GM18505 (cell line): ENCODE measurements at regions not wholly inside any gene's neighbourhood (a gene's known extent, or its start where the extent isn't known, plus 50 kb on each side); places are given as distances from the start of the nearest gene placed in this dataset.
"Not testable (repeated sequence)": the region's sequence is repeated elsewhere in the genome, so short reads cannot be mapped to it uniquely, and the experiment has no call there.

Experiments used
- ATAC-seq: cut with Tn5 transposase; IDR thresholded peaks from one replicate; pipeline ENCODE4 v1.9.1; 2021; ENCODE audit not compliant: unreplicated experiment
- POLR2A ChIP-seq: IDR thresholded peaks from 4 replicates; pipeline ENCODE4 v1.6.1; 2011; ENCODE audit warnings: borderline replicate concordance; ENCODE audit not compliant: insufficient read depth, insufficient read length; ENCODE audit errors: extremely low read depth

- no peak for ATAC-seq
- no peak for TF ChIP-seq POLR2A
Observed at GRCh38 chr14:106318700-106319099, 792.3 kb downstream of the TMEM121 start.

GRCh38 chr14:106323970-106324369, 797.6 kb downstream of the TMEM121 start:
- ATAC-seq, result not testable (repeated sequence)

GRCh38 chr14:106327234-106327633, 800.9 kb downstream of the TMEM121 start:
- no peak for ATAC-seq
- no peak for TF ChIP-seq POLR2A

GRCh38 chr14:106327702-106328353, 801.4 kb downstream of the TMEM121 start:
- ATAC-seq, result not testable (repeated sequence)

GRCh38 chr14:106329243-106329642, 802.9 kb downstream of the TMEM121 start:
- ATAC-seq, result not testable (repeated sequence)

GRCh38 chr14:106329987-106330774, 803.8 kb downstream of the TMEM121 start:
- ATAC-seq, result not testable (repeated sequence)

GRCh38 chr14:106334428-106335109, 808.2 kb downstream of the TMEM121 start:
- not testable (repeated sequence) for ATAC-seq

- not testable (repeated sequence) for ATAC-seq
Observed at GRCh38 chr14:106335110-106335429, 808.7 kb downstream of the TMEM121 start.

GRCh38 chr14:106338775-106339174, 812.4 kb downstream of the TMEM121 start:
- not testable (repeated sequence) for ATAC-seq

GRCh38 chr14:106340658-106341057, 814.3 kb downstream of the TMEM121 start:
- ATAC-seq, result not testable (repeated sequence)

- ATAC-seq, result not testable (repeated sequence)
Observed at GRCh38 chr14:106341161-106341560, 814.8 kb downstream of the TMEM121 start.

- ATAC-seq, result no peak
- TF ChIP-seq POLR2A, result peak; percentile 12
Observed at GRCh38 chr14:106343626-106344025, 817.2 kb downstream of the TMEM121 start.

- ATAC-seq, result not testable (repeated sequence)
Observed at GRCh38 chr14:106344065-106344614, 817.8 kb downstream of the TMEM121 start.

GRCh38 chr14:106344791-106345479, 818.6 kb downstream of the TMEM121 start:
- ATAC-seq, result not testable (repeated sequence)

GRCh38 chr14:106346084-106346483, 819.7 kb downstream of the TMEM121 start:
- TF ChIP-seq POLR2A, result no peak
- ATAC-seq, result no peak
